Caco-2 (cell line): ENCODE measurements at regions not wholly inside any gene's neighbourhood (a gene's known extent, or its start where the extent isn't known, plus 50 kb on each side); places are given as distances from the start of the nearest gene placed in this dataset.
A peak's percentile ranks its signal among the peaks of the same experiment; 100 is the strongest.

ENCODE experiments used
- BruUV-seq: library from RNA; stranded (reverse); fragments of 400-500 nt; replicated peaks from 2 replicates; lab custom pipeline; 2021; lab: Mats Ljungman, UMichigan
- CTCF ChIA-PET: fragments of 300-600 bp; sonication (Branson Sonifier 250); formaldehyde crosslinking; loops from one replicate; lab custom pipeline; 2022; ENCODE audit warnings: antibody characterized with exemption; lab: Charles Lee
- POLR2A ChIA-PET: fragments of 300-600 bp; sonication (Branson Sonifier 250); formaldehyde crosslinking; loops from one replicate; lab custom pipeline; 2022; ENCODE audit warnings: antibody characterized with exemption; lab: Charles Lee
- DNase-seq, 2 experiments: peaks; one replicate each; pipeline versions ENCODE4 v3.0.0 to v3.0.0-alpha.2; 2020 to 2022
- H3K27me3 ChIP-seq: replicated peaks from 2 replicates; pipeline ENCODE4 v1.6.0; 2011; ENCODE audit warnings: low read length; ENCODE audit not compliant: control insufficient read depth, insufficient read depth
- H3K36me3 ChIP-seq: 2 replicates; pipeline ENCODE4 v1.5.1; 2011; ENCODE audit warnings: low read length; ENCODE audit not compliant: control insufficient read depth, insufficient read depth
- H3K4me1 ChIP-seq: fragments of 250-450 bp; sonication (Bioruptor Pico); 2 replicates; pipeline ENCODE4 v1.5.1; 2020; ENCODE audit warnings: mild to moderate bottlenecking
- H3K4me3 ChIP-seq: 2 replicates; pipeline ENCODE4 v1.5.1; 2011; ENCODE audit warnings: low read depth, mild to moderate bottlenecking, control low read depth, low read length
- H3K9me3 ChIP-seq: fragments of 250-450 bp; sonication (Bioruptor Pico); 2 replicates; pipeline ENCODE4 v1.5.1; 2020; ENCODE audit warnings: mild to moderate bottlenecking, moderate library complexity
- H3K27ac Mint-ChIP-seq: one replicate; pipeline ENCODE4 v1.8.0; 2022; ENCODE audit warnings: mixed read lengths; ENCODE audit not compliant: unreplicated experiment
- H3K27me3 Mint-ChIP-seq: one replicate; pipeline ENCODE4 v1.8.0; 2022; ENCODE audit warnings: mixed read lengths; ENCODE audit not compliant: insufficient read depth, unreplicated experiment
- H3K36me3 Mint-ChIP-seq: one replicate; pipeline ENCODE4 v1.8.0; 2022; ENCODE audit warnings: mild to moderate bottlenecking, mixed read lengths; ENCODE audit not compliant: insufficient read depth, unreplicated experiment
- H3K4me1 Mint-ChIP-seq: one replicate; pipeline ENCODE4 v1.8.0; 2022; ENCODE audit warnings: low read depth, mixed read lengths; ENCODE audit not compliant: unreplicated experiment
- H3K4me3 Mint-ChIP-seq: one replicate; pipeline ENCODE4 v1.8.0; 2022; ENCODE audit warnings: mild to moderate bottlenecking, moderate library complexity, mixed read lengths; ENCODE audit not compliant: unreplicated experiment
- H3K9me3 Mint-ChIP-seq: one replicate; pipeline ENCODE4 v1.8.0; 2022; ENCODE audit warnings: mixed read lengths; ENCODE audit not compliant: unreplicated experiment
- CTCF ChIP-seq, 2 experiments: fragments of 200-600 bp in 1 of 2; IDR thresholded peaks; 1 replicate in 1 of 2; 2 replicates in 1 of 2; pipeline versions ENCODE4 v1.5.1 to v1.8.0; 2011 to 2022; ENCODE audit warnings: antibody characterized with exemption in 1 of 2, control low read depth in 1 of 2, inconsistent platforms in 1 of 2, low read depth in 1 of 2, low read length in 1 of 2, mild to moderate bottlenecking in 1 of 2, moderate library complexity in 1 of 2; ENCODE audit not compliant: insufficient read depth in 1 of 2, severe bottlenecking in 1 of 2, unreplicated experiment in 1 of 2
- intact Hi-C: fragments of 100-400 bp; cut with micrococcal nuclease; formaldehyde crosslinking; loops from one replicate; pipeline ENCODE4 v1.10.0; 2022; ENCODE audit not compliant: unreplicated experiment

GRCh38 chr5:56450766-56451165 lies 217.6 kb upstream of the ANKRD55 start:
- Mint-ChIP-seq H3K27me3 (no peaks in the 10 kb centered on the region), H3K4me1 (peaks cover 40% of the 10 kb centered on the region), H3K27ac (no peak overlapping the region), H3K9me3 (peaks cover 15% of the 10 kb centered on the region), H3K36me3 (peaks cover 6% of the 10 kb centered on the region), H3K4me3 (no peak overlapping the region)
- Histone ChIP-seq H3K36me3 (no peaks in the 10 kb centered on the region), H3K4me3 (no peak overlapping the region), H3K4me1 (peaks cover 69% of the 10 kb centered on the region), H3K9me3 (no peaks in the 10 kb centered on the region), H3K27me3 (no peaks in the 10 kb centered on the region)
- no peak for DNase-seq
- POLR2A ChIA-PET = no interaction called here
- intact Hi-C loops = no loop called here
- no TSS peak for BruUV-seq
- TF ChIP-seq CTCF (IDR thresholded peaks at IDR 0.05; ENCODE audit: insufficient read depth in 1 of 2, low read depth in 1 of 2, low read length in 1 of 2, severe bottlenecking in 1 of 2, unreplicated experiment in 1 of 2) = no peak
- CTCF ChIA-PET = no interaction called here

- ChIA-PET CTCF (no interaction called here), POLR2A (no interaction called here)
- no peak for TF ChIP-seq CTCF (IDR thresholded peaks at IDR 0.05; ENCODE audit: insufficient read depth in 1 of 2, low read depth in 1 of 2, low read length in 1 of 2, severe bottlenecking in 1 of 2, unreplicated experiment in 1 of 2)
- H3K4me1 ChIP-seq = peaks cover 66% of the 10 kb centered on the region
- H3K9me3 ChIP-seq = no peaks in the 10 kb centered on the region
- intact Hi-C loops = no loop called here
- no TSS peak for BruUV-seq
- DNase-seq = no peak
- no peak overlapping the region for H3K4me3 Mint-ChIP-seq
- H3K36me3 Mint-ChIP-seq = peaks cover 6% of the 10 kb centered on the region
- no peaks in the 10 kb centered on the region for H3K36me3 ChIP-seq
- H3K27me3 ChIP-seq = no peaks in the 10 kb centered on the region
- peak overlapping the region; percentile 81 for H3K27ac Mint-ChIP-seq
- H3K4me1 Mint-ChIP-seq = peaks cover 33% of the 10 kb centered on the region
- H3K9me3 Mint-ChIP-seq = no peaks in the 10 kb centered on the region
- H3K27me3 Mint-ChIP-seq = no peaks in the 10 kb centered on the region
- no peak overlapping the region for H3K4me3 ChIP-seq
These were observed 216.0 kb upstream of the ANKRD55 start for GRCh38 chr5:56449071-56449640.

- BruUV-seq = no TSS peak
- H3K27me3 Mint-ChIP-seq = no peaks in the 10 kb centered on the region
These were observed 214.5 kb upstream of the ANKRD55 start for GRCh38 chr5:56447656-56448055.

More at GRCh38 chr5:56447656-56448055, 214.5 kb upstream of the ANKRD55 start:
- no peaks in the 10 kb centered on the region for H3K9me3 Mint-ChIP-seq
- POLR2A ChIA-PET = interaction anchor here (0.8 to 1.6 kb wide), 7 partner anchors 29 to 462 kb away, joined by 3 to 9 read pairs (median 4); no protein-coding TSS in a partner anchor
- H3K4me1 ChIP-seq = peaks cover 51% of the 10 kb centered on the region
- H3K4me1 Mint-ChIP-seq = peaks cover 24% of the 10 kb centered on the region
- no peak for DNase-seq
- no peaks in the 10 kb centered on the region for H3K27me3 ChIP-seq
- H3K36me3 Mint-ChIP-seq = peaks cover 11% of the 10 kb centered on the region
- H3K27ac Mint-ChIP-seq = peak overlapping the region; percentile 81
- H3K4me3 Mint-ChIP-seq = peak overlapping the region; percentile 28
- intact Hi-C loops = loop anchor here (1.0 to 2.0 kb wide), 8 partner anchors 29 to 391 kb away; no protein-coding TSS in a partner anchor
- H3K9me3 ChIP-seq = no peaks in the 10 kb centered on the region
- no peak overlapping the region for H3K4me3 ChIP-seq
- no peak for TF ChIP-seq CTCF (IDR thresholded peaks at IDR 0.05; ENCODE audit: insufficient read depth in 1 of 2, low read depth in 1 of 2, low read length in 1 of 2, severe bottlenecking in 1 of 2, unreplicated experiment in 1 of 2)
- CTCF ChIA-PET = interaction anchor here (0.6 to 2.1 kb wide), 8 partner anchors 33 to 528 kb away, joined by 3 to 6 read pairs (median 4); no protein-coding TSS in a partner anchor
- H3K36me3 ChIP-seq = no peaks in the 10 kb centered on the region
